HepG2 (cell line): ENCODE measurements at regions not wholly inside any gene's neighbourhood (a gene's known extent, or its start where the extent isn't known, plus 50 kb on each side); places are given as distances from the start of the nearest gene placed in this dataset.

Source experiments
- ETS1 ChIP-seq: sonication (generic); formaldehyde crosslinking; IDR thresholded peaks from 2 replicates; pipeline ENCODE4 v1.4.0; 2020; ENCODE audit warnings: missing genetic modification reagents
- HDAC6 ChIP-seq: fragments of 200-600 bp; sonication (generic); IDR thresholded peaks from 2 replicates; pipeline ENCODE4 v1.7.0; 2017; ENCODE audit warnings: mild to moderate bottlenecking, antibody characterized with exemption, low read length, low read depth
- RARG ChIP-seq: sonication (generic); formaldehyde crosslinking; IDR thresholded peaks from 2 replicates; pipeline ENCODE4 v1.4.0; 2020; ENCODE audit warnings: low read depth, mild to moderate bottlenecking, missing genetic modification reagents
- ZNF781 ChIP-seq: sonication (generic); formaldehyde crosslinking; IDR thresholded peaks from 2 replicates; pipeline ENCODE4 v1.5.1; 2020; ENCODE audit warnings: borderline replicate concordance, mild to moderate bottlenecking, missing genetic modification reagents; ENCODE audit errors: not compliant biosample characterization
- TF ChIP-seq, protein P1 (sequence below), 2 experiments: IDR thresholded peaks; 2 replicates each; pipeline ENCODE4 v1.6.1; 2011 to 2012; ENCODE audit warnings: low read length in 2 of 2, borderline replicate concordance in 1 of 2, low read depth in 1 of 2, mild to moderate bottlenecking in 1 of 2, moderate library complexity in 1 of 2
- TF ChIP-seq, protein P2 (sequence below): sonication (generic); formaldehyde crosslinking; IDR thresholded peaks from 2 replicates; pipeline ENCODE4 v1.5.0; 2020; ENCODE audit warnings: mild to moderate bottlenecking, missing genetic modification reagents, moderate library complexity
- TF ChIP-seq, protein P3 (sequence below): sonication (generic); formaldehyde crosslinking; IDR thresholded peaks from 2 replicates; pipeline ENCODE4 v1.4.0; 2020; ENCODE audit warnings: low read depth, missing genetic modification reagents

DNA sequence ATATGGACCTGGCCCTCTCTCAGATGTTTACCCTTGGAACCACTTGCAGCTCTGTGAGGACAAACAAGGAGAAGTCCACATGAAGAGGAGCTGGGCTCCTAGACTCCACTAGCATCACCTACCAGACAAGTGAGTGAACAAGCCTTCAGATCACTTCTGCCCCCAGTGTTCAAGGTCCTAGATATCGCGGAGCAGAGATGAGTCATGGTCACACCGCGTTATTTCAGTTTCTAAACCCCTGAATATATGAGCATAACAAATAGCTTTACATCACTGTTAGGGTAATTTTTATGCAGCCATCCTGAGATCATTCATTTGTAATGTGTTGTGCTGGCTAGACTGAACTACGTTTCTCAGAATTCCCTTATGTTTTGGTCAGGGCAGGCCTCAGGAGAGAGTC, 77.0 kb upstream of the DAP start:
- TF ChIP-seq ZNF781 (CRISPR knock-in tag) (no peak), HDAC6 (no peak), RARG (CRISPR knock-in tag) (no peak), ETS1 (no peak)
- TF ChIP-seq, protein P1, sequence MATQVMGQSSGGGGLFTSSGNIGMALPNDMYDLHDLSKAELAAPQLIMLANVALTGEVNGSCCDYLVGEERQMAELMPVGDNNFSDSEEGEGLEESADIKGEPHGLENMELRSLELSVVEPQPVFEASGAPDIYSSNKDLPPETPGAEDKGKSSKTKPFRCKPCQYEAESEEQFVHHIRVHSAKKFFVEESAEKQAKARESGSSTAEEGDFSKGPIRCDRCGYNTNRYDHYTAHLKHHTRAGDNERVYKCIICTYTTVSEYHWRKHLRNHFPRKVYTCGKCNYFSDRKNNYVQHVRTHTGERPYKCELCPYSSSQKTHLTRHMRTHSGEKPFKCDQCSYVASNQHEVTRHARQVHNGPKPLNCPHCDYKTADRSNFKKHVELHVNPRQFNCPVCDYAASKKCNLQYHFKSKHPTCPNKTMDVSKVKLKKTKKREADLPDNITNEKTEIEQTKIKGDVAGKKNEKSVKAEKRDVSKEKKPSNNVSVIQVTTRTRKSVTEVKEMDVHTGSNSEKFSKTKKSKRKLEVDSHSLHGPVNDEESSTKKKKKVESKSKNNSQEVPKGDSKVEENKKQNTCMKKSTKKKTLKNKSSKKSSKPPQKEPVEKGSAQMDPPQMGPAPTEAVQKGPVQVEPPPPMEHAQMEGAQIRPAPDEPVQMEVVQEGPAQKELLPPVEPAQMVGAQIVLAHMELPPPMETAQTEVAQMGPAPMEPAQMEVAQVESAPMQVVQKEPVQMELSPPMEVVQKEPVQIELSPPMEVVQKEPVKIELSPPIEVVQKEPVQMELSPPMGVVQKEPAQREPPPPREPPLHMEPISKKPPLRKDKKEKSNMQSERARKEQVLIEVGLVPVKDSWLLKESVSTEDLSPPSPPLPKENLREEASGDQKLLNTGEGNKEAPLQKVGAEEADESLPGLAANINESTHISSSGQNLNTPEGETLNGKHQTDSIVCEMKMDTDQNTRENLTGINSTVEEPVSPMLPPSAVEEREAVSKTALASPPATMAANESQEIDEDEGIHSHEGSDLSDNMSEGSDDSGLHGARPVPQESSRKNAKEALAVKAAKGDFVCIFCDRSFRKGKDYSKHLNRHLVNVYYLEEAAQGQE (IDR thresholded peaks at IDR 0.05; ENCODE audit: borderline replicate concordance in 1 of 2, low read depth in 1 of 2, low read length in 2 of 2): no peak
- TF ChIP-seq, protein P2, sequence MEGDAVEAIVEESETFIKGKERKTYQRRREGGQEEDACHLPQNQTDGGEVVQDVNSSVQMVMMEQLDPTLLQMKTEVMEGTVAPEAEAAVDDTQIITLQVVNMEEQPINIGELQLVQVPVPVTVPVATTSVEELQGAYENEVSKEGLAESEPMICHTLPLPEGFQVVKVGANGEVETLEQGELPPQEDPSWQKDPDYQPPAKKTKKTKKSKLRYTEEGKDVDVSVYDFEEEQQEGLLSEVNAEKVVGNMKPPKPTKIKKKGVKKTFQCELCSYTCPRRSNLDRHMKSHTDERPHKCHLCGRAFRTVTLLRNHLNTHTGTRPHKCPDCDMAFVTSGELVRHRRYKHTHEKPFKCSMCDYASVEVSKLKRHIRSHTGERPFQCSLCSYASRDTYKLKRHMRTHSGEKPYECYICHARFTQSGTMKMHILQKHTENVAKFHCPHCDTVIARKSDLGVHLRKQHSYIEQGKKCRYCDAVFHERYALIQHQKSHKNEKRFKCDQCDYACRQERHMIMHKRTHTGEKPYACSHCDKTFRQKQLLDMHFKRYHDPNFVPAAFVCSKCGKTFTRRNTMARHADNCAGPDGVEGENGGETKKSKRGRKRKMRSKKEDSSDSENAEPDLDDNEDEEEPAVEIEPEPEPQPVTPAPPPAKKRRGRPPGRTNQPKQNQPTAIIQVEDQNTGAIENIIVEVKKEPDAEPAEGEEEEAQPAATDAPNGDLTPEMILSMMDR (CRISPR knock-in tag): no peak
- TF ChIP-seq, protein P3, sequence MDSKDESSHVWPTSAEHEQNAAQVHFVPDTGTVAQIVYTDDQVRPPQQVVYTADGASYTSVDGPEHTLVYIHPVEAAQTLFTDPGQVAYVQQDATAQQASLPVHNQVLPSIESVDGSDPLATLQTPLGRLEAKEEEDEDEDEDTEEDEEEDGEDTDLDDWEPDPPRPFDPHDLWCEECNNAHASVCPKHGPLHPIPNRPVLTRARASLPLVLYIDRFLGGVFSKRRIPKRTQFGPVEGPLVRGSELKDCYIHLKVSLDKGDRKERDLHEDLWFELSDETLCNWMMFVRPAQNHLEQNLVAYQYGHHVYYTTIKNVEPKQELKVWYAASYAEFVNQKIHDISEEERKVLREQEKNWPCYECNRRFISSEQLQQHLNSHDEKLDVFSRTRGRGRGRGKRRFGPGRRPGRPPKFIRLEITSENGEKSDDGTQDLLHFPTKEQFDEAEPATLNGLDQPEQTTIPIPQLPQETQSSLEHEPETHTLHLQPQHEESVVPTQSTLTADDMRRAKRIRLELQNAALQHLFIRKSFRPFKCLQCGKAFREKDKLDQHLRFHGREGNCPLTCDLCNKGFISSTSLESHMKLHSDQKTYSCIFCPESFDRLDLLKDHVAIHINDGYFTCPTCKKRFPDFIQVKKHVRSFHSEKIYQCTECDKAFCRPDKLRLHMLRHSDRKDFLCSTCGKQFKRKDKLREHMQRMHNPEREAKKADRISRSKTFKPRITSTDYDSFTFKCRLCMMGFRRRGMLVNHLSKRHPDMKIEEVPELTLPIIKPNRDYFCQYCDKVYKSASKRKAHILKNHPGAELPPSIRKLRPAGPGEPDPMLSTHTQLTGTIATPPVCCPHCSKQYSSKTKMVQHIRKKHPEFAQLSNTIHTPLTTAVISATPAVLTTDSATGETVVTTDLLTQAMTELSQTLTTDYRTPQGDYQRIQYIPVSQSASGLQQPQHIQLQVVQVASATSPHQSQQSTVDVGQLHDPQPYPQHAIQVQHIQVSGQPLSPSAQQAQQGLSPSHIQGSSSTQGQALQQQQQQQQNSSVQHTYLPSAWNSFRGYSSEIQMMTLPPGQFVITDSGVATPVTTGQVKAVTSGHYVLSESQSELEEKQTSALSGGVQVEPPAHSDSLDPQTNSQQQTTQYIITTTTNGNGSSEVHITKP: no peak
